Chondrocyte (in vitro differentiated cells): ENCODE measurements at regions not wholly inside any gene's neighbourhood (a gene's known extent, or its start where the extent isn't known, plus 50 kb on each side); places are given as distances from the start of the nearest gene placed in this dataset.

Source experiments
- DNase-seq: peaks from one replicate; pipeline ENCODE4 v3.0.0; 2021; ENCODE audit warnings: mixed read lengths, low spot score
- H3K27ac Mint-ChIP-seq: one replicate; pipeline ENCODE4 v1.8.0; 2021; ENCODE audit warnings: mild to moderate bottlenecking, moderate library complexity, mixed read lengths; ENCODE audit not compliant: unreplicated experiment
- H3K27me3 Mint-ChIP-seq: 2 replicates; pipeline ENCODE4 v1.8.0; 2021; ENCODE audit warnings: low read depth, mixed read lengths
- H3K36me3 Mint-ChIP-seq: 2 replicates; pipeline ENCODE4 v1.8.0; 2021; ENCODE audit warnings: low read depth, mixed read lengths
- H3K4me1 Mint-ChIP-seq: 2 replicates; pipeline ENCODE4 v1.8.0; 2021; ENCODE audit warnings: low read depth, mild to moderate bottlenecking, mixed read lengths
- H3K4me3 Mint-ChIP-seq: one replicate; pipeline ENCODE4 v1.8.0; 2021; ENCODE audit warnings: mild to moderate bottlenecking, moderate library complexity, mixed read lengths; ENCODE audit not compliant: unreplicated experiment
- H3K9me3 Mint-ChIP-seq: 2 replicates; pipeline ENCODE4 v1.8.0; 2021; ENCODE audit warnings: low read depth, mixed read lengths
- TF ChIP-seq, protein P1 (sequence below): fragments of 200-600 bp; sonication (generic); IDR thresholded peaks from 2 replicates; pipeline ENCODE4 v1.5.0; 2021; ENCODE audit warnings: antibody characterized with exemption, mild to moderate bottlenecking, moderate library complexity

DNA sequence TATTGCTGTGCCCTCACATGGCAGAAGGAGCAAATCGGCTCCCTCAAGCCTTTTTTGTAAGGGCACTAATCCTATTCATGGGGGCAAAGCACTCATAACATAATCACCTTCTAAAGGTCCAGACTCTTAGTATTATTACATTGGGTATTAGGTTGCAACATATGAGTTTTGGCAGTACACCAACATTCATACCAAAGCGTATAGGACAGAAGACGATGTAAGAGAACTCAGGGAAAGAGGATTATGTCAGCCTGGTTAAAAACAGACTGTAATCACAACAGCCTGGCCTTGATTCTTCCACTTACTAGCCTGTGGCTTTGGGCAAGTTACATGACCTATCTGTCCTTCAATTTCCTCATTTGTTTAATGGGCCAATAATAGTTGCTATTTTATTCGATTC is 828.5 kb upstream of the NECTIN3 start:
- no peaks in the 10 kb centered on the region for H3K36me3 Mint-ChIP-seq
- no peaks in the 10 kb centered on the region for H3K27me3 Mint-ChIP-seq
- peaks cover 14% of the 10 kb centered on the region for H3K4me1 Mint-ChIP-seq
- no peak overlapping the region for H3K4me3 Mint-ChIP-seq
- H3K9me3 Mint-ChIP-seq, result peaks cover 10% of the 10 kb centered on the region
- TF ChIP-seq, protein P1, sequence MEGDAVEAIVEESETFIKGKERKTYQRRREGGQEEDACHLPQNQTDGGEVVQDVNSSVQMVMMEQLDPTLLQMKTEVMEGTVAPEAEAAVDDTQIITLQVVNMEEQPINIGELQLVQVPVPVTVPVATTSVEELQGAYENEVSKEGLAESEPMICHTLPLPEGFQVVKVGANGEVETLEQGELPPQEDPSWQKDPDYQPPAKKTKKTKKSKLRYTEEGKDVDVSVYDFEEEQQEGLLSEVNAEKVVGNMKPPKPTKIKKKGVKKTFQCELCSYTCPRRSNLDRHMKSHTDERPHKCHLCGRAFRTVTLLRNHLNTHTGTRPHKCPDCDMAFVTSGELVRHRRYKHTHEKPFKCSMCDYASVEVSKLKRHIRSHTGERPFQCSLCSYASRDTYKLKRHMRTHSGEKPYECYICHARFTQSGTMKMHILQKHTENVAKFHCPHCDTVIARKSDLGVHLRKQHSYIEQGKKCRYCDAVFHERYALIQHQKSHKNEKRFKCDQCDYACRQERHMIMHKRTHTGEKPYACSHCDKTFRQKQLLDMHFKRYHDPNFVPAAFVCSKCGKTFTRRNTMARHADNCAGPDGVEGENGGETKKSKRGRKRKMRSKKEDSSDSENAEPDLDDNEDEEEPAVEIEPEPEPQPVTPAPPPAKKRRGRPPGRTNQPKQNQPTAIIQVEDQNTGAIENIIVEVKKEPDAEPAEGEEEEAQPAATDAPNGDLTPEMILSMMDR, result no peak
- H3K27ac Mint-ChIP-seq, result no peak overlapping the region
- DNase-seq, result no peak

DNA sequence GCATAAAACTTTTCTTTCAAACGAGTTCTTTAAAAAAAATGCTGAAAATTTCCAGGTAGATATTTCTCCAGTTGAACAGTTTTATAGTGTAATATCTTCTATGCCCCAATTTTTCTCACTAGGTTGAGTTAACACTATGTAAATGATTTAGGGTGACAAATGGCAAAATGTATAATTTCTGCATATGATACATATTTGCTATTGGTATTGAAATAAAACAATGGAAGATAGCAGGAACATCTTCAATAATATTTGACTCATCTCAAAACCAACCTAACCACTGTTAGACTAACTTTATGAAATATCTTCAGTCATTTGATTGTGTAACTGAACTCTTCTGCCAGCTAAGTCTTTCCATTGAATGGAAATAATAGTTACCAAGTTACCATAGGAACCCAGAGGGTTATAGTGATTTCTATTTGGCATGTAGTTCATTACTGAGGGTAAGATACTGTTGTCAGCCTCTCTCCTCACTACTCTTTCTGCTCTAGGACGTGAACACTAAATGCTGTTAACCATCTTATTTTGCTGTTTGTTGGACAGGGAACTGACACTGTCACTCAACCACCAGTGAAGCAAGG is 824.7 kb upstream of the NECTIN3 start:
- TF ChIP-seq, protein P1, result no peak
- DNase-seq, result no peak
- Mint-ChIP-seq H3K4me1 (peaks cover 26% of the 10 kb centered on the region), H3K27me3 (no peaks in the 10 kb centered on the region), H3K27ac (peak overlapping the region; percentile 35), H3K9me3 (peaks cover 5% of the 10 kb centered on the region), H3K4me3 (no peak overlapping the region), H3K36me3 (no peaks in the 10 kb centered on the region)

DNA sequence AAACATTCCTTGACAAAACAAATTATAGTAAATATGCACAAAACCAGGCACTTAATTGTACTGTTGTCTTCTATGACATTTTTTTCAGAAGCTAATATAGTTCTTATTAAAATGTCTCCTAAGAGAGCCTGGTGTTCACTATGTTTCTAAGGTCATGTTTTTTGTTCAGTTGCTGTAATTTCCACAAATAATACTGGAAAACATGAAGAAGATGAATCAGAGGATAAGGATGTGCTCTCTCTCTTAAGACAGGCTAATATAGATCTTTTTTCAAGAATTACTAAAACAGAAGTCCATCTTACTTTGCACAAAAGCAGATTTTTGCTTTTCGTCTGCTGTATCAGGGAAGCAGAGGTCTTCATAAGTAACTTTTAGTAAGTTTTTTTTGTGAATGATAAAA is 823.0 kb upstream of the NECTIN3 start:
- no peak for DNase-seq
- peaks cover 26% of the 10 kb centered on the region for H3K4me1 Mint-ChIP-seq
- TF ChIP-seq, protein P1, result no peak
- H3K27me3 Mint-ChIP-seq, result no peaks in the 10 kb centered on the region
- H3K36me3 Mint-ChIP-seq, result no peaks in the 10 kb centered on the region
- peaks cover 2% of the 10 kb centered on the region for H3K9me3 Mint-ChIP-seq
- H3K4me3 Mint-ChIP-seq, result no peak overlapping the region
- peak overlapping the region; percentile 7 for H3K27ac Mint-ChIP-seq

DNA sequence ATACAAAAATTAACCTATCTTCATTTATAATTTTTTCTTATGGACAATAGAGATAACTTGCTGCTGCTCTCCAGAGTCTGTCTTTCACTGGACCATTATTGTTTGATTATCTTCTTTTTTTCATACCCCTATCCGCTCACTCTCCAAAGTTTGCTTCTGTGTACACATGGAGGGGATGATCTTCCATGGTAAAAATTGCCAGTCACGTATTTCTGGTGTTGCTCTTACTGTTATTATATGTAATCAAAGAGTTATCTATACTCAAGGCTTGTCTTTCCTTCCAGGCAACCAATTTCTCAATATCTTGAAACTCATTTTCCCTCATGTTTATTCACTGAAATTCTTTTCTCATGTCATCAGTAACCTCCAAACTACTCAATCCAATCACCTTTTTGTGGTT is 817.8 kb upstream of the NECTIN3 start:
- DNase-seq, result no peak
- Mint-ChIP-seq H3K9me3 (no peaks in the 10 kb centered on the region), H3K27ac (no peak overlapping the region), H3K4me1 (peaks cover 5% of the 10 kb centered on the region), H3K4me3 (no peak overlapping the region), H3K27me3 (no peaks in the 10 kb centered on the region), H3K36me3 (no peaks in the 10 kb centered on the region)
- TF ChIP-seq, protein P1, result no peak

DNA sequence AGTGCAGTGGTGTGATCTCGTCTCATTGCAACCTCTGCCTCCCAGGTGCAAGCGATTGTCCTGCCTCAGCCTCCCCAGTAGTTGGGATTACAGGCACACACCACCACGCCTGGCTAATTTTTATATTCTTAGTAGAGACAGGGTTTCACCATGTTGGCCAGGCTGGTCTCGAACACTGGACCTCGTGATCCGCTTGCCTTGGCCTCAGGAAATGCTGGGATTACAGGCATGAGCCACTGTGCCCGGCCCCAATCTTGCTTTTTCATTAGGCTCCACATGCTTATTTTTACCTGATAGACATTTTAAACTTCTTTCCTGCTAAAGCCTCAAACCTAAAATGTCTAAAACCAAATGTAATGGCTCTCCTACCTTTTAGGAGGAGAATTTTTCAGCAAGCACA is 817.0 kb upstream of the NECTIN3 start:
- Mint-ChIP-seq H3K27ac (no peak overlapping the region), H3K4me1 (no peaks in the 10 kb centered on the region), H3K9me3 (no peaks in the 10 kb centered on the region), H3K36me3 (no peaks in the 10 kb centered on the region), H3K27me3 (no peaks in the 10 kb centered on the region), H3K4me3 (no peak overlapping the region)
- TF ChIP-seq, protein P1, result no peak
- no peak for DNase-seq
